ENCODE measurements at regions not wholly inside any gene's neighbourhood (a gene's known extent, or its start where the extent isn't known, plus 50 kb on each side); places are given as distances from the start of the nearest gene placed in this dataset.
"Not testable (repeated sequence)": the region's sequence is repeated elsewhere in the genome, so short reads cannot be mapped to it uniquely, and the experiment has no call there.

GRCh38 chr15:95698951-95699350 is 631.5 kb upstream of the NR2F2 start:
- in situ Hi-C loops (cut with HindIII; ENCODE audit: low sequenced_read_pairs), result no loop called here

- in situ Hi-C loops (cut with HindIII; ENCODE audit: low sequenced_read_pairs), result no loop called here
These were observed 630.9 kb upstream of the NR2F2 start for GRCh38 chr15:95699578-95699977.

GRCh38 chr15:95700692-95701091 is 629.8 kb upstream of the NR2F2 start:
- in situ Hi-C loops (cut with HindIII; ENCODE audit: low sequenced_read_pairs), result not testable (repeated sequence)

GRCh38 chr15:95701410-95701809 is 629.1 kb upstream of the NR2F2 start:
- in situ Hi-C loops (cut with HindIII; ENCODE audit: low sequenced_read_pairs), result no loop called here

- in situ Hi-C loops (cut with HindIII; ENCODE audit: low sequenced_read_pairs), result no loop called here
These were observed 620.4 kb upstream of the NR2F2 start for GRCh38 chr15:95709959-95710695.

- in situ Hi-C loops (cut with HindIII; ENCODE audit: low sequenced_read_pairs), result no loop called here
These were observed 617.7 kb upstream of the NR2F2 start for GRCh38 chr15:95712785-95713184.

GRCh38 chr15:95713324-95713723 is 617.2 kb upstream of the NR2F2 start:
- in situ Hi-C loops (cut with HindIII; ENCODE audit: low sequenced_read_pairs), result no loop called here

GRCh38 chr15:95715116-95715903 is 615.2 kb upstream of the NR2F2 start:
- in situ Hi-C loops (cut with HindIII; ENCODE audit: low sequenced_read_pairs), result no loop called here

- in situ Hi-C loops (cut with HindIII; ENCODE audit: low sequenced_read_pairs), result no loop called here
These were observed 614.4 kb upstream of the NR2F2 start for GRCh38 chr15:95715906-95716656.

GRCh38 chr15:95716708-95717107 is 613.8 kb upstream of the NR2F2 start:
- in situ Hi-C loops (cut with HindIII; ENCODE audit: low sequenced_read_pairs), result no loop called here

GRCh38 chr15:95718441-95718840 is 612.1 kb upstream of the NR2F2 start:
- in situ Hi-C loops (cut with HindIII; ENCODE audit: low sequenced_read_pairs), result no loop called here

- in situ Hi-C loops (cut with HindIII; ENCODE audit: low sequenced_read_pairs), result no loop called here
These were observed 605.4 kb upstream of the NR2F2 start for GRCh38 chr15:95724908-95725633.

GRCh38 chr15:95726891-95727290 is 603.6 kb upstream of the NR2F2 start:
- in situ Hi-C loops (cut with HindIII; ENCODE audit: low sequenced_read_pairs), result no loop called here

GRCh38 chr15:95733931-95734330 is 596.6 kb upstream of the NR2F2 start:
- in situ Hi-C loops (cut with HindIII; ENCODE audit: low sequenced_read_pairs), result no loop called here

- in situ Hi-C loops (cut with HindIII; ENCODE audit: low sequenced_read_pairs), result no loop called here
These were observed 595.8 kb upstream of the NR2F2 start for GRCh38 chr15:95734422-95735316.

GRCh38 chr15:95737060-95737459 is 593.4 kb upstream of the NR2F2 start:
- in situ Hi-C loops (cut with HindIII; ENCODE audit: low sequenced_read_pairs), result no loop called here

GRCh38 chr15:95739131-95739530 is 591.4 kb upstream of the NR2F2 start:
- in situ Hi-C loops (cut with HindIII; ENCODE audit: low sequenced_read_pairs), result no loop called here

GRCh38 chr15:95741830-95742229 is 588.7 kb upstream of the NR2F2 start:
- in situ Hi-C loops (cut with HindIII; ENCODE audit: low sequenced_read_pairs), result no loop called here

GRCh38 chr15:95742256-95742655 is 588.2 kb upstream of the NR2F2 start:
- in situ Hi-C loops (cut with HindIII; ENCODE audit: low sequenced_read_pairs), result no loop called here

GRCh38 chr15:95742836-95743235 is 587.7 kb upstream of the NR2F2 start:
- in situ Hi-C loops (cut with HindIII; ENCODE audit: low sequenced_read_pairs), result no loop called here
